H1 (cell line): ENCODE measurements at regions not wholly inside any gene's neighbourhood (a gene's known extent, or its start where the extent isn't known, plus 50 kb on each side); places are given as distances from the start of the nearest gene placed in this dataset.

Source experiments
- CTCF ChIA-PET: fragments of 300-600 bp; sonication (Branson Sonifier 250); formaldehyde crosslinking; loops from one replicate; lab custom pipeline; 2021; ENCODE audit not compliant: partially characterized antibody; lab: Charles Lee
- POLR2A ChIA-PET: fragments of 300-600 bp; sonication (Branson Sonifier 250); formaldehyde crosslinking; loops from one replicate; lab custom pipeline; 2021; ENCODE audit warnings: inconsistent platforms; ENCODE audit not compliant: partially characterized antibody; lab: Charles Lee
- DNase-seq, 2 experiments: peaks; one replicate each; pipeline versions ENCODE4 v3.0.0 to v3.0.0-alpha.2; 2010 to 2022; ENCODE audit warnings: low spot score in 2 of 2, low read depth in 1 of 2, mixed read lengths in 1 of 2
- FAIRE-seq: peaks from 2 replicates; lab custom pipeline; 2011; peaks lifted over from hg19 to GRCh38; lab: Jason Lieb, UNC
- H2AFZ ChIP-seq: 2 replicates; pipeline ENCODE4 v1.8.1; 2012; ENCODE audit warnings: low read length, inconsistent platforms
- H2AK5ac ChIP-seq: 2 replicates; pipeline ENCODE4 v1.6.1; 2013; ENCODE audit warnings: low read depth, low read length
- H2BK120ac ChIP-seq: replicated peaks from 2 replicates; pipeline ENCODE3; 2013; ENCODE audit warnings: low read depth, low read length, inconsistent platforms
- H2BK12ac ChIP-seq: 2 replicates; pipeline ENCODE4 v1.6.1; 2013; ENCODE audit warnings: low read depth, low read length
- H2BK15ac ChIP-seq: 2 replicates; pipeline ENCODE4 v1.6.1; 2013; ENCODE audit warnings: low read length
- H2BK20ac ChIP-seq: 2 replicates; pipeline ENCODE4 v1.6.1; 2013; ENCODE audit warnings: low read length
- H2BK5ac ChIP-seq: 2 replicates; pipeline ENCODE4 v1.6.1; 2013; ENCODE audit warnings: low read depth, low read length
- H3K14ac ChIP-seq: 2 replicates; pipeline ENCODE4 v1.6.1; 2013; ENCODE audit warnings: inconsistent platforms; ENCODE audit not compliant: insufficient read length
- H3K18ac ChIP-seq: 2 replicates; pipeline ENCODE4 v1.6.1; 2013; ENCODE audit warnings: low read length; ENCODE audit errors: extremely low read depth
- H3K23ac ChIP-seq: 2 replicates; pipeline ENCODE4 v1.6.1; 2013; ENCODE audit warnings: inconsistent platforms; ENCODE audit not compliant: insufficient read length
- H3K23me2 ChIP-seq: 2 replicates; pipeline ENCODE4 v1.6.1; 2013; ENCODE audit warnings: low read depth, low read length
- H3K27ac ChIP-seq: 2 replicates; pipeline ENCODE4 v1.6.1; 2011; ENCODE audit warnings: low read depth, low read length, inconsistent platforms
- H3K27me3 ChIP-seq, 4 experiments: replicated peaks in 1 of 4; 1 replicate in 1 of 4; 2 replicates in 3 of 4; pipeline versions ENCODE4 v1.6.1 to v1.8.1; 2011 to 2013; ENCODE audit warnings: low read length in 3 of 4, mild to moderate bottlenecking in 3 of 4, inconsistent platforms in 2 of 4, mixed read lengths in 2 of 4, moderate library complexity in 1 of 4; ENCODE audit not compliant: control insufficient read depth in 3 of 4, insufficient read depth in 3 of 4; ENCODE audit errors: extremely low read depth in 1 of 4
- H3K36me3 ChIP-seq, 4 experiments: 2 replicates each; pipeline versions ENCODE4 v1.6.1 to v1.8.1; 2011 to 2013; ENCODE audit warnings: mild to moderate bottlenecking in 4 of 4, low read length in 3 of 4, moderate library complexity in 2 of 4, control low read depth in 1 of 4, inconsistent platforms in 1 of 4; ENCODE audit not compliant: insufficient read depth in 4 of 4, control insufficient read depth in 2 of 4
- H3K4ac ChIP-seq: replicated peaks from 2 replicates; pipeline ENCODE3; 2013; ENCODE audit warnings: low read length, low read depth, mixed read lengths, inconsistent platforms; ENCODE audit not compliant: insufficient read length
- H3K4me1 ChIP-seq, 4 experiments: replicated peaks in 1 of 4; 1 replicate in 1 of 4; 2 replicates in 3 of 4; pipeline versions ENCODE4 v1.6.1 to v1.8.1; 2011 to 2013; ENCODE audit warnings: low read length in 3 of 4, inconsistent platforms in 2 of 4, mixed read lengths in 1 of 4; ENCODE audit not compliant: insufficient read depth in 4 of 4, control insufficient read depth in 3 of 4
- H3K4me2 ChIP-seq, 2 experiments: 2 replicates each; pipeline versions ENCODE4 v1.6.1 to v1.8.1; 2011 to 2013; ENCODE audit warnings: low read depth in 2 of 2, low read length in 2 of 2, control low read depth in 1 of 2, inconsistent platforms in 1 of 2, mild to moderate bottlenecking in 1 of 2; ENCODE audit not compliant: insufficient read depth in 1 of 2
- H3K4me3 ChIP-seq, 4 experiments: fragments of 200-600, 300-600 bp in 1 of 4; sonication (generic), shearing (Covaris generic), sonication (Bioruptor Twin) in 1 of 4; 2 replicates each; pipeline versions ENCODE4 v1.5.1 to v1.8.1; 2011 to 2016; ENCODE audit warnings: low read length in 4 of 4, low read depth in 3 of 4, control low read depth in 2 of 4, inconsistent platforms in 2 of 4, mild to moderate bottlenecking in 2 of 4, mixed read lengths in 1 of 4, moderate library complexity in 1 of 4; ENCODE audit not compliant: insufficient read depth in 2 of 4; ENCODE audit errors: extremely low read depth in 1 of 4
- H3K56ac ChIP-seq: replicated peaks from 2 replicates; pipeline ENCODE3; 2013; ENCODE audit warnings: low read depth, mild to moderate bottlenecking, mixed read lengths, low read length, inconsistent platforms; ENCODE audit not compliant: insufficient read length
- H3K79me1 ChIP-seq: 2 replicates; pipeline ENCODE4 v1.6.1; 2013; ENCODE audit warnings: low read depth, low read length, control low read depth
- H3K79me2 ChIP-seq, 2 experiments: 2 replicates each; pipeline versions ENCODE4 v1.6.1 to v1.8.1; 2012 to 2013; ENCODE audit warnings: low read length in 2 of 2, mild to moderate bottlenecking in 2 of 2, inconsistent platforms in 1 of 2; ENCODE audit not compliant: insufficient read depth in 2 of 2, control insufficient read depth in 1 of 2
- H3K9ac ChIP-seq, 4 experiments: replicated peaks in 1 of 4; 1 replicate in 1 of 4; 2 replicates in 3 of 4; pipeline versions ENCODE4 v1.6.1 to v1.8.1; 2011 to 2013; ENCODE audit warnings: low read depth in 3 of 4, low read length in 3 of 4, control low read depth in 2 of 4, mild to moderate bottlenecking in 2 of 4, moderate library complexity in 2 of 4, inconsistent platforms in 1 of 4; ENCODE audit errors: extremely low read depth in 1 of 4
- H3K9me3 ChIP-seq, 2 experiments: 2 replicates each; pipeline versions ENCODE4 v1.6.1 to v1.8.1; 2012 to 2013; ENCODE audit warnings: mild to moderate bottlenecking in 2 of 2, moderate library complexity in 2 of 2, control low read depth in 1 of 2, inconsistent platforms in 1 of 2, low read depth in 1 of 2, low read length in 1 of 2, mixed read lengths in 1 of 2; ENCODE audit not compliant: insufficient read depth in 2 of 2
- H4K20me1 ChIP-seq, 2 experiments: replicated peaks in 1 of 2; 2 replicates each; pipeline versions ENCODE3 to v1.8.1; 2011 to 2013; ENCODE audit warnings: inconsistent platforms in 2 of 2, low read length in 2 of 2, mild to moderate bottlenecking in 1 of 2; ENCODE audit not compliant: insufficient read depth in 2 of 2, control insufficient read depth in 1 of 2
- H4K5ac ChIP-seq: 2 replicates; pipeline ENCODE4 v1.6.1; 2013; ENCODE audit warnings: low read length, low read depth, mixed read lengths, inconsistent platforms; ENCODE audit not compliant: insufficient read length
- H4K8ac ChIP-seq: 2 replicates; pipeline ENCODE4 v1.8.0; 2013; ENCODE audit warnings: mild to moderate bottlenecking, moderate library complexity, low read length, inconsistent platforms; ENCODE audit not compliant: insufficient read depth; ENCODE audit errors: extremely low read depth
- H4K91ac ChIP-seq: replicated peaks from 2 replicates; pipeline ENCODE3; 2013; ENCODE audit warnings: low read length, mixed read lengths, inconsistent platforms; ENCODE audit not compliant: insufficient read length
- CBX8 ChIP-seq: fragments of 300-800, 300-1000 bp; sonication (generic); IDR thresholded peaks from 2 replicates; pipeline ENCODE4 v1.7.1; 2016; ENCODE audit warnings: low read depth, low read length, borderline replicate concordance
- WGBS, 2 experiments: shearing (Covaris generic) in 1 of 2; methylation state at CpG; one replicate each; pipeline versions ENCODE4 v1.1.6 to v1.1.7; 2013 to 2015; ENCODE audit warnings: low lambda C conversion rate in 2 of 2, mixed read lengths in 2 of 2, inconsistent platforms in 1 of 2, low coverage in 1 of 2, missing lambda C conversion rate in 1 of 2; ENCODE audit not compliant: insufficient replicate concordance in 2 of 2, insufficient coverage in 1 of 2, insufficient read length in 1 of 2; ENCODE audit errors: extremely low coverage in 1 of 2, missing lambda C conversion rate in 1 of 2; 5-methylcytosine and 5-hydroxymethylcytosine counted together
- TF ChIP-seq, protein P1 (sequence below): IDR thresholded peaks from 2 replicates; pipeline ENCODE4 v1.6.1; 2012; ENCODE audit warnings: inconsistent platforms

DNA sequence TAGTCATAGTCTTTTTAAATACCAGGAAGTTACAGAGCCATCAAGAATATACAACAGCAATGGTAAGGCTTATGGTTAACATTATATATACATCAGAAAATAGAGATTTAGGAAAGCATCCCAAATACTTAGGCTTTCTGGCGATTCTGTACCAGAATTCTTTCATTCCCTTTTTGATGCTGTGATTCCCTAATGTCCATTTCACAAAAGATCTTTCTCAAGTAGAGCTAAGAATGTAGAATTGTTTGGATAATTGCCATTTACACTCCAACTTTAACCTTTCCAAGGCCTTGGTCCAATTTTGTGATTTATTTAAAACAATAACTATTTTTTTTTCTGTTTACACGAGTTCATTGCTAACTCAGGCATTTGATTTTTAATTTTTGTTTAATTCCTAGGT lies 422.2 kb downstream of the MTX2 start:
- POLR2A ChIA-PET: no interaction called here
- DNase-seq (no peak), FAIRE-seq (no peak)
- Histone ChIP-seq H3K23ac (no peak overlapping the region), H2BK15ac (no peak overlapping the region), H2BK120ac (no peak overlapping the region), H3K9me3 (no peaks in the 10 kb centered on the region), H3K27me3 (no peaks in the 10 kb centered on the region), H3K36me3 (no peaks in the 10 kb centered on the region), H2AFZ (no peak overlapping the region), H3K27ac (no peak overlapping the region), H3K4me3 (no peak overlapping the region), H3K79me2 (no peaks in the 10 kb centered on the region), H2BK20ac (no peak overlapping the region), H3K23me2 (no peaks in the 10 kb centered on the region), H4K5ac (no peak overlapping the region), H3K56ac (no peak overlapping the region), H3K9ac (no peak overlapping the region), H3K4me2 (no peak overlapping the region), H3K18ac (no peak overlapping the region), H3K79me1 (no peaks in the 10 kb centered on the region), H2BK5ac (no peak overlapping the region), H4K20me1 (no peaks in the 10 kb centered on the region), H4K91ac (no peak overlapping the region), H2AK5ac (no peak overlapping the region), H4K8ac (no peak overlapping the region), H2BK12ac (no peak overlapping the region), H3K4ac (no peak overlapping the region), H3K4me1 (no peaks in the 10 kb centered on the region), H3K14ac (no peak overlapping the region)
- CTCF ChIA-PET: interaction anchor here (1.7 kb wide), 1 partner anchor 38 kb away, joined by 6 read pairs; no protein-coding TSS in a partner anchor
- 91% methylated on average over 2 of the region's 2 CpGs; no CpG with 5 or more reads in 1 of the 2 experiments for WGBS, 2 experiments
- no peak for TF ChIP-seq CBX8
- TF ChIP-seq, protein P1, sequence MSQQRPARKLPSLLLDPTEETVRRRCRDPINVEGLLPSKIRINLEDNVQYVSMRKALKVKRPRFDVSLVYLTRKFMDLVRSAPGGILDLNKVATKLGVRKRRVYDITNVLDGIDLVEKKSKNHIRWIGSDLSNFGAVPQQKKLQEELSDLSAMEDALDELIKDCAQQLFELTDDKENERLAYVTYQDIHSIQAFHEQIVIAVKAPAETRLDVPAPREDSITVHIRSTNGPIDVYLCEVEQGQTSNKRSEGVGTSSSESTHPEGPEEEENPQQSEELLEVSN: no peak
